NOMO-1 (cell line): ENCODE measurements at regions not wholly inside any gene's neighbourhood (a gene's known extent, or its start where the extent isn't known, plus 50 kb on each side); places are given as distances from the start of the nearest gene placed in this dataset.
A peak's percentile ranks its signal among the peaks of the same experiment; 100 is the strongest.
"Not testable (repeated sequence)": the region's sequence is repeated elsewhere in the genome, so short reads cannot be mapped to it uniquely, and the experiment has no call there.

Experiments used
- DNase-seq, 2 experiments: peaks; one replicate each; lab custom pipeline; 2025; ENCODE audit not compliant: unreplicated experiment in 2 of 2; lab: John Stamatoyannopoulos, UW

GRCh38 chr15:88993662-88994061 is 80.5 kb upstream of the MFGE8 start:
- DNase-seq, result no peak

GRCh38 chr15:88994286-88994685 is 81.1 kb upstream of the MFGE8 start:
- no peak for DNase-seq

DNA sequence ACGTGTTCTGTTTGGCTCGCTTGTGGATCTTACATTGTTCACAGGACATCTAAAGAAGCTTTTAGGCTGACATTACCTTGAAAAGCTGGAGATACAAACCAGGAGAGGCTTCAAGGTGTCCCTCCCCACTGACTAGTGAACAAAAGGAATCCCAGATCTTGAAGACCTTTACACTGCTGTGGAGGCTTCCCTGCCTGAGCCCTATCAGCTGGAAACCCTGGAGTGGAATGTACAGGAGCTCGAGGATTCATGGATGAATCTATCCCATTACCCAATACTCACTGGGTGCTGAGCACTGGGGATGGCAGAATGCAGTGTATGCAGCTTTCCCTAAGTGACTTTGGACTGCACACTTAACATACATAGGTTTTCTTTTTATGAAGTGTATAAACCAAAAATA is 82.3 kb upstream of the MFGE8 start:
- DNase-seq, result no peak

- no peak for DNase-seq
These were observed 84.4 kb upstream of the MFGE8 start for GRCh38 chr15:88997531-88997930.

GRCh38 chr15:88998980-88999713 is 86.0 kb upstream of the MFGE8 start:
- DNase-seq, result no peak

GRCh38 chr15:89001708-89002275 is 86.5 kb upstream of the ABHD2 start:
- not testable (repeated sequence) for DNase-seq

DNA sequence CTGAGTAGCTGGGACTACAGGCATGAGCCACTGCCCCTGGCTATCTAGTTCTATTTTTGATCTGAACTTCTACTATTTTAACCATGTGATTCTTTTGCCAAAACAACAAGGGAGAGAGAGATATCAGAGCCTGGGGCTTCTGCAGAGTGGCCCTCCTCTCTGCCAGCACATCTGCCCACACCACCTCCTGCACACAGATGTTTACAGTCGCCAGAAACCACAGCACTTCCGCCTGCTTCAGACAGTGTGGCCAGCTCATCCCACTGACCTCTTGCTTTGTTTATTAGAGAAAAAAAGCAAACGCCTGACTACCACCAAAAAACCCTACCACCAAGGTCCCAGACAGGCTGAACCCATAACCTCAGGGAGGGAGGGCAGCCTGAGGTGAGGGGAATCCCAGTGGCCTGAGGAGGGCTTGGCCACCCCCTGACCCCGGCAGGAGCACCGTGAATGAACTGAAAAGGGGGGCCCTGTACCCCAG is 85.9 kb upstream of the ABHD2 start:
- no peak for DNase-seq

DNA sequence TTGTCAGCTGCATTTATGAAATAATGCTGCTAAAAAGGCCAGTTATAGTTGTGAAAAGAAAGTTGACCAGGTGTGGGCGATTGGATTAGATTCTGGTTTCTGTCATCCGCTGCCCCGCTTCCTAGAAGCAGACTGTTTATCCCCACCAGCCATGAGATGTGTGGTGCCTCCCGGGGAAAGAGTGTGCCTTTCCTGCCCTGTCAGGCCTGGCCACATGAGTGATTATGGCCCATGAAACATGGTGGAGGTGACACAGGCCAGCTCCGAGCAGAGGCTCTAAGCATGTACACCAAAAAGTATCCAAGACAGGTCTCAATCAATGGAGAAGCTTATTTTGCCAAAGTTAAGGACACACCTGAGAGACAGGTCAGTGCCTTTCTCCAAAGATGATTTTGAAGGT is 85.4 kb upstream of the ABHD2 start:
- DNase-seq, result no peak

- DNase-seq, result no peak
These were observed 84.2 kb upstream of the ABHD2 start for GRCh38 chr15:89003865-89004725.

GRCh38 chr15:89004726-89005030 is 83.6 kb upstream of the ABHD2 start:
- no peak for DNase-seq

DNA sequence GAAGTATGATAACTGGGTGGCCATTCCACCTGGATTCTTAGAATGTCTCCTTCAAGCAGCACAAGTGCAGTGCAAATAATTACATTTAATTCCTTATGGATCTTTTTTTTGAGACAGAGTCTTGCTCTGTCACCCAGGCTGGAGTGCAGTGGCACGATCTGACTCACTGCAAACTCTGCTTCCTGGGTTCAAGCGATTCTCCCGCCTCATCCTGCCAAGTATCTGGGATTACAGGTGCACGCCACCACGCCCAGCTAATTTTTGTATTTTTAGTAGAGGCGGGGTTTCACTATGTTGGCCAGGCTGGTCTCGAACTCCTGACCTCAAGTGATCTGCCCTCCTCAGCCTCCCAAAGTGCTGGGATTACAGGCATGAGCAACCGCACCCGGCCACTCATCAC is 80.7 kb upstream of the ABHD2 start:
- not testable (repeated sequence) for DNase-seq

- DNase-seq, result no peak
These were observed 80.3 kb upstream of the ABHD2 start for GRCh38 chr15:89007989-89008388.

- no peak for DNase-seq
These were observed 79.2 kb upstream of the ABHD2 start for GRCh38 chr15:89009080-89009479.

GRCh38 chr15:89015412-89016097 is 72.7 kb upstream of the ABHD2 start:
- no peak for DNase-seq

DNA sequence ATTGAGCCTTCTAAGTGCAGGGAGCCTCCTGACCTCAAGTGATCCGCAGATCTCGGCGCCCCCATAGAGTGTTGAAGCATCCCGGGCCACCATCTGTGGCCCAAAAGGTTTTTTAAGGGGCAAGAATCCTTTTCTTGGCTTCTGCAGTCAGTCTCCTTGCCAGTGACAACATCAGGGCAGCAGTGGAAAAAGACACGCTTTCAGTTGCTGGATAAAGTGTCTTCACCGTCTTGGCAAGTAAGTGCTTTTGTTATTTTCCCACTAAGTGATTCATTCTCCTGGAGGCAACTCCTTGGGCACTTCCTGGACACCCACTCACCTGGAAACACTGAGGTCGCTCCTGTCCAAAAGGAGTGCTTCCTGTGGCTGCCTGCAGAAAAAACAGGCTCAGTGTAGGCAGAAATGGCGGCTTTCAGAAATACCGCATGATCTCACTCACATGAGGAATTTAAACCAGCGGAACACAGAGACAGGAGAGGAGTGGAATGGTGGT is 71.7 kb upstream of the ABHD2 start:
- DNase-seq, result no peak

DNA sequence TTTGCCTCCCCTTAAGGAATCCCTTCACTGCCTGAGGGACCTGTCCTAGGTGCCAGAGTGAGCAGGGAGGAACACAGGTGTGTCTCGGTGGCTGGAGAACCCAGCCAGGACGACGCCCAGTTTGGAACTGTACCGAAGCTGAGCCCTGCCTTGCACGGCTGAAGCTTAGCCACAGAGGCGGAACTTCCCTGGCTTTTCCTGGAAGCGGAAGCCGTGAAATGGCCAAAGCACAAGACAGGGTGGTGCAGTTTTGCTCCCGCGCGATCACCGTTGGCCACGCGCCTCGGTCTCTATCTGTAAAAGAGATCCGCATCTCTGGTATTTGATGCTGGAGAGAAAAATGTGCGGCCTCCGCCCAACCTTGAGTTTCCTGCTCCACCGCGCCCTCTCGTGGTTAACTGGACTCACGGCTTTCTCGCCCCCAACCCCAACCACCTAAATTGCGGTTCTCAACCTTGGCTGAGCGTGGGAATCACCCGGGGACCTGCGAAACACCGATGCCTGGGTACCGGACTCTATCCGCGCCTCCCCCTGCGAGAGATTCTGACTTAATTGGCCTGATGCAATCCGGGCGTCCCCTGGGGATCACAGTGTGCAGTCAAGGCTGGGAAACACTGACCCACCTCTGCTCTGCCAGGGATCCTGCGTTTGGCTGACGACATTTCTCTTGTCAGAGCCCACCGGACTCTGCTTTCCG is 70.7 kb upstream of the ABHD2 start:
- peak; percentile 24 to 31 for DNase-seq

DNA sequence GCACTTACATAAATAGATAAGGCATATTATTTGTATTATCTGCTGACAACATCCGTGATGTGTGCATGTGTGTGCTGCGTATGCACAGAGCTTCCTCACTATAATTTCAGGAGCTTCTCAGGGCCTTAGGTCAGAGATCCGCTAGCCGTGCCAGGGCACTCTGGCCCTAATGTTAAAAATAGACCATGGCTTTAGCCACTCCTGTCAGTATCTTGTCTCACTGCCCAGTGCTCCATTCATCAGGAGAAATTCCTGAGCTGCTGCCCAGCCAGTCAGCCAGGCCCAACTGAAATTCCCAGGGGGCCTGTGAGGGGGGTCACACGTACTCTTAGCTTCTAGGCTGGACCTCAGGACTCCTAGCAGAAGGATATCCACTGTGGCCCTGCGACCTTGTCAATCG is 70.0 kb upstream of the ABHD2 start:
- DNase-seq, result no peak

DNA sequence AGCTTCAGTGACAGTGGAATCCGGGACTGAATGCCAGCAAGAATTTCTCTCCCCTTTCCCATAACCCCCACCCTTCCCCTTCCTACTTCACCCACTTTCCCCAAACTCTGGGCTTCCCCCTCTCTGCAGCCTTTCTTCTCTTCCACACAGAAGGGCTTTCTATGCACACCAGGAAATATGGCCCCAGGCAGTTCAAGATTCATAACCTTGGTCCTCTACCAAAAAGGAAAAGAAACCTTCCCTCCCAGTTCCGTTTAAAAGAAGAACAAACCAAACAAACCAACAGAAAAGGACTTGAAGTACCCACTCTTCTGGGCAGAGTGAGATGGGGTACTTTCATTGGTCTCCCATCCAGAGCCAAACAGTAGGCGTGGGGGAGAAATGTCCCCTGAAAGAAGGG is 68.8 kb upstream of the ABHD2 start:
- DNase-seq, result no peak

DNA sequence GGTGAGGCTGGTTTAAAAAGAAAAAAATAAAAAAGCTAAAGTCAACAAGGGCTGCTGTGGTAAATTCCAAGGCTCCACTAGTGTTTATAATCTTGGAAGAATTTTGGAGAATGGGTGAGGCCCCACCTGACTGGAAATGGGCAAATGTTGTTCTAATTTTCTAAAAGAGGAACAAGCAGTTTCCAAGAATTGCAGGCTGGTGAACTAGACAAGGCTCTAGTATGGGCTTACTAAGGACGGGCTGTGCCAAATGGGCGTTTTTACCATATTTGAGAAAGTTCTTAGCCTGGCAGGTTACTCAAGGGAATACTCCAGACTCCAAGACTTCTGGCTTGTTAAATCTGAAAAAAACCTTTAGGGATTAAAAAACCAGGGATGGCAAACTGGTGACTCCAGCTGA is 67.0 kb upstream of the ABHD2 start:
- DNase-seq, result no peak

- DNase-seq, result not testable (repeated sequence)
These were observed 66.4 kb upstream of the ABHD2 start for GRCh38 chr15:89021886-89022285.
